BE2C (cell line): ENCODE measurements at regions not wholly inside any gene's neighbourhood (a gene's known extent, or its start where the extent isn't known, plus 50 kb on each side); places are given as distances from the start of the nearest gene placed in this dataset.

Source experiments
- DNase-seq: peaks from one replicate; pipeline ENCODE4 v3.0.0-alpha.2; 2020
- H3K27me3 ChIP-seq: fragments of 250-450 bp; sonication (Bioruptor Pico); 2 replicates; pipeline ENCODE4 v1.5.1; 2020; ENCODE audit warnings: mild to moderate bottlenecking
- H3K36me3 ChIP-seq: fragments of 250-450 bp; sonication (Bioruptor Pico); 2 replicates; pipeline ENCODE4 v1.5.1; 2020; ENCODE audit warnings: mild to moderate bottlenecking
- H3K4me1 ChIP-seq: fragments of 250-450 bp; sonication (Bioruptor Pico); 2 replicates; pipeline ENCODE4 v1.5.1; 2020
- H3K4me3 ChIP-seq: 2 replicates; pipeline ENCODE4 v1.5.1; 2011; ENCODE audit warnings: low read depth, low read length
- H3K9me3 ChIP-seq: fragments of 250-450 bp; sonication (Bioruptor Pico); 2 replicates; pipeline ENCODE4 v1.5.1; 2020
- TF ChIP-seq, protein P1 (sequence below): IDR thresholded peaks from 2 replicates; pipeline ENCODE4 v1.5.1; 2012; ENCODE audit warnings: mild to moderate bottlenecking, low read depth, low read length

GRCh38 chr5:98594098-98594497 lies 179.4 kb upstream of the RGMB start:
- TF ChIP-seq, protein P1, sequence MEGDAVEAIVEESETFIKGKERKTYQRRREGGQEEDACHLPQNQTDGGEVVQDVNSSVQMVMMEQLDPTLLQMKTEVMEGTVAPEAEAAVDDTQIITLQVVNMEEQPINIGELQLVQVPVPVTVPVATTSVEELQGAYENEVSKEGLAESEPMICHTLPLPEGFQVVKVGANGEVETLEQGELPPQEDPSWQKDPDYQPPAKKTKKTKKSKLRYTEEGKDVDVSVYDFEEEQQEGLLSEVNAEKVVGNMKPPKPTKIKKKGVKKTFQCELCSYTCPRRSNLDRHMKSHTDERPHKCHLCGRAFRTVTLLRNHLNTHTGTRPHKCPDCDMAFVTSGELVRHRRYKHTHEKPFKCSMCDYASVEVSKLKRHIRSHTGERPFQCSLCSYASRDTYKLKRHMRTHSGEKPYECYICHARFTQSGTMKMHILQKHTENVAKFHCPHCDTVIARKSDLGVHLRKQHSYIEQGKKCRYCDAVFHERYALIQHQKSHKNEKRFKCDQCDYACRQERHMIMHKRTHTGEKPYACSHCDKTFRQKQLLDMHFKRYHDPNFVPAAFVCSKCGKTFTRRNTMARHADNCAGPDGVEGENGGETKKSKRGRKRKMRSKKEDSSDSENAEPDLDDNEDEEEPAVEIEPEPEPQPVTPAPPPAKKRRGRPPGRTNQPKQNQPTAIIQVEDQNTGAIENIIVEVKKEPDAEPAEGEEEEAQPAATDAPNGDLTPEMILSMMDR = no peak
- no peaks in the 10 kb centered on the region for H3K9me3 ChIP-seq
- H3K27me3 ChIP-seq = no peaks in the 10 kb centered on the region
- DNase-seq = no peak
- no peaks in the 10 kb centered on the region for H3K36me3 ChIP-seq
- no peak overlapping the region for H3K4me3 ChIP-seq
- H3K4me1 ChIP-seq = no peaks in the 10 kb centered on the region

DNA sequence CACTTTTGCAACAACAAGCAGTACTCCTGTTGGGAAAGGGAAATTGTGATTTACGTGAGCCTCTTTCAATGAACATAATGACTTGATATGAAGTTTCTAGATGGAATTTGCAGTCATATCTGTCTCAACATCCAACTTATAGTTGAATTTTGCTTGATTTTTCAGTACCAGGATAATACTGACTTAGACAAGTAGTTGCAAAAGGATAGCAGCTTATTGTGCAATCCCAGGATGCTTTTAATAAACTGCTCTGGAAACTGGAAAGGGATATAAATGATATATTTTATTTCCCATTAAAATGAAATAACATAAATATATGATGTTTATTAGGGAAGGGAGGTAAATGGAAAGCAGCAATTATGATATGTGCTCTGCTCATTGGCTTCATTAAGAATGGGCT lies 174.4 kb upstream of the RGMB start:
- Histone ChIP-seq H3K9me3 (no peaks in the 10 kb centered on the region), H3K4me3 (no peak overlapping the region), H3K4me1 (no peaks in the 10 kb centered on the region), H3K36me3 (no peaks in the 10 kb centered on the region), H3K27me3 (no peaks in the 10 kb centered on the region)
- TF ChIP-seq, protein P1 = no peak
- no peak for DNase-seq

DNA sequence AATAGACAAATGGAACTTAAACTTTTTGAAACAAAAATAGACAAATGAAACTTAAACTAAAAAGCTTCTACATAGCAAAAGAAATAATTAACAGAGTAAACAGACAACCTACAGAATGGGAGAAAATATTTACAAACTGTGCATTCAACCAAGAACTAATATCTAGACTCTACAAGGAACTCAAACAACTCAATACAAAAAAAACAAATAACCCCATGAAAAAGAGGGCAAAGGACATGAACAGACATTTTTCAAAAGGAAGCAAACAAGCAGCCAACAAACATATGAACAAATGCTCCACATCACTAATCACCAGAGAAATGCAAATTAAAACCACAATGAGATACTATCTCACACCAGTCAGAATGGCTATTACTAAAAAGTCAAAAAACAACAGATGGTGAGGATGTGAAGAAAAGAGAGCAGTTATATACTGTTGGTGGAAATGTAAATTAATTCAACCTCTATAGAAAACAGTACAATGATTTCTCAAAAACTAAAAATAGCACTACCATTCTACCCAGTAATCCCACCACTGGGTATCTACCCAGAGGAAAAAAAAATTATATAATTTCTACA lies 170.8 kb upstream of the RGMB start:
- no peaks in the 10 kb centered on the region for H3K4me1 ChIP-seq
- no peaks in the 10 kb centered on the region for H3K9me3 ChIP-seq
- no peaks in the 10 kb centered on the region for H3K36me3 ChIP-seq
- H3K4me3 ChIP-seq = no peak overlapping the region
- TF ChIP-seq, protein P1 = no peak
- DNase-seq = no peak
- H3K27me3 ChIP-seq = no peaks in the 10 kb centered on the region

DNA sequence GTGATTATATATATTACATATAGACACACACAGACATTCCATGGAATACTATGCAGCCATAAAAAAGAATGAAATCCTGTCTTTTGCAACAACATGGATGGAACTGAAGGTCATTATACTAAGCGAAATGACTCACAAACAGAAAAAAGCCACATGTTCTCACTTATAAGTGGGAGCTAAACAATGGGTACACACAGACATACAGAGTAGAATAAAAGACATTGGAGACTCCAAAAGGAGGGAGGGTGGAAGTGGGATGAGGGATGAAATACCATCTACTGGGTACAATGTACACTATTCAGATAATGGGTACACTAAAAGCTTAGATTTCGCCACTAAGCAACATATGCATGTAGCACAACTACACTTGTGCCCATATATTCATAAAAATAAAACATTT lies 170.0 kb upstream of the RGMB start:
- TF ChIP-seq, protein P1 = no peak

GRCh38 chr5:98604301-98604700 lies 169.2 kb upstream of the RGMB start:
- Histone ChIP-seq H3K27me3 (no peaks in the 10 kb centered on the region), H3K4me1 (no peaks in the 10 kb centered on the region), H3K36me3 (no peaks in the 10 kb centered on the region), H3K4me3 (no peak overlapping the region), H3K9me3 (no peaks in the 10 kb centered on the region)
- TF ChIP-seq, protein P1 = no peak
- no peak for DNase-seq

More for the DNA sequence above, 170.0 kb upstream of the RGMB start:
- H3K9me3 ChIP-seq = no peaks in the 10 kb centered on the region
- H3K36me3 ChIP-seq = no peaks in the 10 kb centered on the region
- H3K27me3 ChIP-seq = no peaks in the 10 kb centered on the region
- no peak overlapping the region for H3K4me3 ChIP-seq
- H3K4me1 ChIP-seq = no peaks in the 10 kb centered on the region
- no peak for DNase-seq

- H3K4me3 ChIP-seq = no peak overlapping the region
- no peaks in the 10 kb centered on the region; the same call in 1 of the 2 replicates for H3K27me3 ChIP-seq
- no peaks in the 10 kb centered on the region for H3K9me3 ChIP-seq
- no peak for DNase-seq
- H3K4me1 ChIP-seq = no peaks in the 10 kb centered on the region
- TF ChIP-seq, protein P1 = no peak
- no peaks in the 10 kb centered on the region for H3K36me3 ChIP-seq
Measured at GRCh38 chr5:98604721-98605425, 168.6 kb upstream of the RGMB start.
